GM19468 (cell line): ENCODE measurements at regions not wholly inside any gene's neighbourhood (a gene's known extent, or its start where the extent isn't known, plus 50 kb on each side); places are given as distances from the start of the nearest gene placed in this dataset.
"Not testable (repeated sequence)": the region's sequence is repeated elsewhere in the genome, so short reads cannot be mapped to it uniquely, and the experiment has no call there.

Source experiments
- ATAC-seq: cut with Tn5 transposase; IDR thresholded peaks from one replicate; pipeline ENCODE4 v1.9.1; 2021; ENCODE audit warnings: mild to moderate bottlenecking, moderate library complexity, moderate number of reproducible peaks; ENCODE audit not compliant: unreplicated experiment; ENCODE audit errors: extremely low read depth

DNA sequence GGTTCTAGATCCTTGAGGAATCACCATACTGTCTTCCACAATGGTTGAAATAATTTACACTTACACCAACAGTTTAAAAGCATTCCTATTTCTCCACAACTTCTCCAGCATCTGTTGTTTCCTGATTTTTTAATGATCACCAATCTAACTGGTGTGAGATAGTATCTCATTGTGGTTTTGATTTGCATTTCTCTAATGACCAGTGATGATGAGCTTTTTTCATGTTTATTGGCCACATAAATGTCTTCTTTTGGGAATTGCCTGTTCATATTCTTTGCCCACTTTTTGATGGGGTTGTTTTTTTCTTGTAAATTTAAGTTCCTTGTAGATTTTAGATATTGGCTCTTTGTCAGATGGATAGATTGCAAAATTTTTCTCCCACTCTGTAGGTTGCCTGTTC is 138.2 kb downstream of the CXCL12 start:
- ATAC-seq = not testable (repeated sequence)

DNA sequence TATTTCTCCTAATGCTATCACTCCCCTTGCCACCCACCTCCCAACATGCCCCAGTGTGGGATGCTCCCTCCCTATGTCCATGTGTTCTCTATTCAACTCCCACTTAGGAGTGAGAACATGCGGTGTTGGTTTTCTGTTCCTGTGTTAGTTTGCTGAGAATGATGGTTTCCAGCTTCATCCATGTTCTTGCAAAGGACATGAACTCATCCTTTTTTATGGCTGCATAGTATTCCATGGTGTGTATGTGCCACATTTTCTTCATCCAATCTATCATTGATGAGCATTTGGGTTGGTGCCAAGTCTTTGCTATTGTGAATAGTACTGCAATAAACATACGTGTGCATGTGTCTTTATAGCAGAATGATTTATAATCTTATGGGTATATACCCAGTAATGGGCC is 138.6 kb downstream of the CXCL12 start:
- not testable (repeated sequence) for ATAC-seq

DNA sequence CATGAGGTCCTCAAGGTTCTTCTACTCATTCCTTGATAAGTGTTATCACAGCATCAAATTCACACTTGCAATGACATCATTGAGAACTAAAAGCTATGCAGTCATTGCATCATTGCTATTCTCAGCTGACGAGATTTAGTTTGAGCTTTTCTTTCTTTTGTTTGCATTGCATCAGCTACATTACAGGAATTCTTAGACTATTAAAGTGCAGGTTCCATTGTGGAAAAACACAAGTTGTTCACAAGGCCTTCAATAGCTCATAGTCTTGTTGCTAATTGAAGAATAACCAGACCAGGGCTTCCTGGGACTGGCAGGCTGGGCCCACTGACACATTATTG is 139.3 kb downstream of the CXCL12 start:
- ATAC-seq = no peak

- no peak for ATAC-seq
Observed at GRCh38 chr10:44244745-44245600, 139.9 kb downstream of the CXCL12 start.

DNA sequence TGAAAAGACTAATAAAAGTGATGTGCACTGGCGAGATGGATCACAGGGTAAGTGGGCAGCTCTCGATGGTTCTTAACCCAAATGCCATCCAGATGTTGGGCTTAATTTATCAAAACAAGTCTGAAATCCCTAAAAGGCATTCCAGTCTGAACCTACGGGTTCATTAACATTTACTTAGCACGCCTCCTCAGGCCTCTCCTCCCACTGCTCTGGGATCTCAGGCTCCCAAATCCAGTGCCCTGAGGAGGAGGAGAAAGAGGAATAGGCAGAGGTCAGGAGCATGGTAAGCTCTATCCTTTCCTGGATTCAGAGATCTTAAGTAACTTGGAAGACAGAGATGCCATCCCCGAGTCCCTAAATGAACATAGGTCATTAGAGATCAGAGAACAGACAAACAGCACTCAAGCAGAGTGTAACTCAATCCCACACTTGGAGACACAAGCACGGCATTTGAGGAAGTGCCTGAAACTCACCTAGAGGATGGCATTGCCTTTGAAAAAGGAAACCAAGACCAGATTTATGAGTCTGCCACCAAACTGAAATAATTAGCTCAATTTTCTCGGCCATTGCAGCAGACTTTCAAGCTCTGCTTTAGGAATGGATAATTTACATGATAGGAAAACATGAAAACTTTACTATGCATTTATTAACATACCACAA is 140.9 kb downstream of the CXCL12 start:
- ATAC-seq = no peak

GRCh38 chr10:44242826-44243225 is 142.1 kb downstream of the CXCL12 start:
- ATAC-seq = no peak

GRCh38 chr10:44242091-44242490 is 142.8 kb downstream of the CXCL12 start:
- ATAC-seq = no peak

DNA sequence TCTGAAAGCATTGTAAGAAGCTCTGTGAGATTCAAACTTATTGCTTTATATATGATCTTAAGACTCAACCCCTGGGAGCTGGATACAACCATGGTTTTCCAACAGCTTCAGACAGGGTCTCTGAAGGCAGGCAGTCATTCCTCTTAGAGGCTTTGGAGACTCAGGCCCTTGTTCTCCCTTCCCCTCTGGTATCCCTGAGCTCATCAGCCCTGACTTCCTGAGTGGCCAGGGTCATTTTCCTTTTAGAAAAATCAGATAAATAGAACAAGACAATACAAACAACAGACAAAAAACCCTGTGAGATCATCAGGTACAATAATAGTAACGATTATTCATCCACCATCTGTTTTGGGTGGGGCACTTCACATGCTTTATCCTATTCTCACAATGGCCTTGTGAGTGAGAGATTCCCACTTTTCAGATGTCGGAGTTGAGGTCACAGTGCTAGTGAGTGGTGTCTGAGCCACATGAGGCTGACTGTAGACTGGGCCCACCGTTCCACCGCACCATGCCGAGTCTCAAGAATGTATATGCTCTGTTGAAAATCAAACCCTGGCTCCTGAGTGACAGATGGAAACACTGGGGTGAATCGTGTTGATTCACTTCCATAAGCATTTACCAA is 144.2 kb downstream of the CXCL12 start:
- no peak for ATAC-seq

- no peak for ATAC-seq
Observed at GRCh38 chr10:44238212-44238611, 146.7 kb downstream of the CXCL12 start.

DNA sequence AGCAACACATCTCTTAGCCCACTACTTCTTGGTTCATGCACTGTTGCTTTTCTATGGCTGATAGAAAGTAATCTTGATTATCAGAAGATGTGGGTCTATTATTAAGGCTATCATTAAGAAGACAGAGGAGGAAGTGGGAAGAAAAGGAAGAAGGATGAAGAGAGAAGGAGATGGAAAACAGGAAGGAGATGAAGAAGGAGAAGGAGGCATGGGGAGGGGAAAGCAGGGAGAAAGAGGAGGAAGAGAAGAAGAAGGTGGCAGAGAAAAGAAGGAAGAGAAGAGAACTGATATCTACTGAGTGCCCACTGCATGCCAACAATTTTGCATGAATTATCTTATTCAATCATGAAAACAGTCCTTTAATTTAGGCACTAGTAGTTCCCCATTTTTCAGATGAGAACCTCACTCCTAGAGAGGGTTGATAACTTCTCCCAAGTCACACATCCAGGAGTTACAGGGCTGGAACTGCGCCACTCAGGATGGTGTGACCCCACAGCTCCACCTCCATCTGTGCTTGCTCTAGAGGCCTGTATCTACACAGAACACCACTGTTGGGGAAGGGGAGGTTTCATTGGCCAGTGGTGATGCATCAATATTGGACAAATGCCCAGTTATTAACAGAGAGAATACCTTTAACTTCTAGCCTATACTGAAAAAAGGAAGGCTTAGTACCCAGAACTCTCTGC is 147.4 kb downstream of the CXCL12 start:
- no peak for ATAC-seq

GRCh38 chr10:44235363-44235762 is 149.5 kb downstream of the CXCL12 start:
- ATAC-seq = no peak

- no peak for ATAC-seq
Observed at GRCh38 chr10:44234483-44234875, 150.4 kb downstream of the CXCL12 start.

DNA sequence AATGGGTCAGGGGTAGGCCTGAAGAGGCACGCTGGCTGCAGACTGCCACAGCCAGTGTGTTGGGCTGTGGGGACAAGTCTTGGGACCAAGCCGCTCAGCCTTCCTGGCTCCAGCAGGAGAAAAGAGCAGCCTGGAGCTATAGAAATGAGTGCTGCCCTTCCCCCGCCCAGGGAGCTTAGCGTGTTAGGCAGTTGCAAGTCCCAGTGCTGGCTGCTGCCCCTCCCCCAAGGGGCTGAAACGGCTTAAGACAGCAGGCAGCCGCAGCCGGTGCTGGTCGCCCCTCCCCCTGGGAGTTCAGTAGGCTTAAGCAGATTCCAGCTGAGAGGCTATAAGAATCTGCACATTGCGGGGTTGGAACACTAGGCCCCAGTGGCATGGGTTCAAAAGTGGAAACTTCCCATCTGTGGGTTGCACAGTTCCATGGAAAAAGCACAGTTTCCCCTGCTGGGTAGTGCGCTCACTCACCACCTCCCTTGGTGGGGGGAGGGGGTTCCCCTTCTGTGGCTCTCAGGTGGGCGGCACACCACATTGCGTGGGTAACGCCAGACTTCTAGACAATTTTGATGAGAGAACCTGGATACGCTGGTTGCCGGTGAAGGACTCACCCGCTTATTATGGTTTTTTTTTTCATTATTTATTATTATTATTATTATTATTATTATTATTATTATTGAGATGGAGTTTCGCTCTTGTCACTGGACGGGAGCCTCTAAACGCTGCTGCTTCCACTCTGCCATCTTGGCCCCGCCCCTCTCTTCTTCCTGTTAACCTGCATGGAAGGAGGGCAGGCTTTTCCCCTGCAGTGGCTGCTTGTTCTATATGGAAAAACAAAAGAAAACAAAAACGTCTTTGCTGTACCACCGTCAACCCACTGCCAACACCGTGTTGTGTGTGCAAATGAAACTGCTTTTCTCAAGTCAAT is 151.1 kb downstream of the CXCL12 start:
- ATAC-seq = no peak

DNA sequence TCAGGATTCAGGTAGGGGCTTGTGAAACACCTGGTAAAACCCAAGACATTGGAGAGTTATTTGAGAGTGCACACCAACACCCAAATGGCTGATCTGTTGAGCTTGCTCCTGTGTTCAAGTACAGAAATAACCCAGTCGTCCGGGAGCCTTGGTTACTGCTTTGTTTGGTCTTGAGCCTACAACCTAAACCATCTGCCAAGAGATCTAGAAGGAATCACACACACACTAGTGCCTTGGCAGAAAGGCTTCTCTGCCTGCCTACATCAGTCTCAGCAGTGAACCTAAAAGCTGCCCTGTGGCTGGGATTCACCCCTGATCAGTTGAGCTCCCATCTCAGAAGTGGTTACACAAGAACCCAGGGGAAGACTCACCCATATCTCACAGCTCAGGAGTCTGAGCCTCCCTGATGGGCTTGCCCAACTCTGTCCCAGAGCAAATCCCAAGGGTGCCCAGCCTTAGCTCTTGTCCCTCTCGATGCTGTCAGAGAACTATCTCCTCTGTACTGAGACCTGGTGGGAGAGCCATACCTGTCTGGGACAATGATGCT is 167.6 kb downstream of the CXCL12 start:
- ATAC-seq = no peak

DNA sequence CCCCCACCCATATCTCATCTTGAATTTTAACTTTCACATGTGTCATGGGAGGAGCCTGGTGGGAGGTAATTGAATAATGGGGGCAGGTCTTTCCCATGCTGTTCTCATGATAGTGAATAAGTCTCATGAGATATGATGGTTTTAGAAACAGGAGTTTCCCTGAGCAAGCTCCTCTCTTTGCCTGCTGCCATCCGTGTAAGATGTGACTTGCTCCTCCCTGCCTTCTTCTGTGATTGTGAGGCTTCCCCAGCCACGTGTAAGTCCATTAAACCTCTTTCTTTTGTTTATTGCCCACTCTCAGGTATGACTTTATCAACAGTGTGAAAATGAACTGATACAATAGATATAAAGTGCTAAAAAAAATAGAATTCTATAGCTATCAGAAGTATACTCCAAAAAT is 168.8 kb downstream of the CXCL12 start:
- ATAC-seq = no peak

- ATAC-seq = no peak
Observed at GRCh38 chr10:44209811-44210210, 175.1 kb downstream of the CXCL12 start.

- ATAC-seq = no peak
Observed at GRCh38 chr10:44207160-44207559, 177.7 kb downstream of the CXCL12 start.

GRCh38 chr10:44206127-44206818 is 178.6 kb downstream of the CXCL12 start:
- no peak for ATAC-seq

DNA sequence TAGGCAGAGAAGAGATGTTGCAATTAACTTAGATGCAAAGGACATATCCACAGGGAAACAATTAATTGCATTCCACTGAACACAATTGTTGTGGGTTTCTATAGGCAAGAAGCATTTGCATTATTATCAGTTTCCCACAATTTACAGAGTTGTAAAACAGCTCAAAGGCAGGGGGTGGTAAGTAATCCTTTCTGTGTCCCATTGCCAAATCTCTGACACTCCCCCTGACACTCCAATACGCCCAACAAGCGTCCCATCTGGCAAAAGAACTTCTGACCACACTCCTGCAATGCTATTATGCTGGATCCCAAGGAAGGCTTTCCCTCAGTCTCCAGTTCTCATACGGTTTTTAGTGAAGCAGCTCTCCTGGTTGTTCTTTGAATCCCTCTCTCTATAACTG is 179.8 kb downstream of the CXCL12 start:
- no peak for ATAC-seq
